Thyroid gland (tissue), 4 donors: ENCODE measurements at regions not wholly inside any gene's neighbourhood (a gene's known extent, or its start where the extent isn't known, plus 50 kb on each side); places are given as distances from the start of the nearest gene placed in this dataset.

ENCODE experiments used
- CTCF ChIP-seq, 6 experiments: fragments of 200-600 bp in 3 of 6; fragments of 450-650 bp in 3 of 6; sonication (generic) in 3 of 6; IDR thresholded peaks; one replicate each; pipeline ENCODE4 v1.5.1; 2016 to 2019; ENCODE audit warnings: antibody characterized with exemption in 6 of 6, mild to moderate bottlenecking in 2 of 6, inconsistent platforms in 1 of 6, moderate library complexity in 1 of 6
- POLR2A ChIP-seq, 2 donors: fragments of 450-650 bp; IDR thresholded peaks; one replicate each; pipeline ENCODE4 v1.6.1; 2017; ENCODE audit warnings: antibody characterized with exemption in 2 of 2, mild to moderate bottlenecking in 2 of 2, moderate library complexity in 1 of 2

- no peak for TF ChIP-seq CTCF (IDR thresholded peaks at IDR 0.05)
- no peak for TF ChIP-seq POLR2A (IDR thresholded peaks at IDR 0.05)
Measured at GRCh38 chr2:204024906-204025475, 88.4 kb downstream of the ICOS start.
